GM12878 (cell line): ENCODE measurements at regions not wholly inside any gene's neighbourhood (a gene's known extent, or its start where the extent isn't known, plus 50 kb on each side); places are given as distances from the start of the nearest gene placed in this dataset.

ENCODE experiments used
- ATAC-seq: fragments of 200-7000 bp; cut with Tn5 transposase; 3 replicates; pipeline ENCODE4 v1.9.1; 2020; ENCODE audit warnings: mild to moderate bottlenecking, moderate library complexity
- BruUV-seq: library from RNA; stranded (reverse); fragments of 400-500 nt; replicated peaks from 2 replicates; lab custom pipeline; 2021; lab: Mats Ljungman, UMichigan
- CTCF ChIA-PET: fragments of 300-600 bp; sonication (Branson Sonifier 250); formaldehyde crosslinking; extraction: SDS; loops from one replicate; lab custom pipeline; 2021; ENCODE audit warnings: inconsistent platforms; lab: Yijun Ruan, JAX
- POLR2A ChIA-PET: fragments of 350-600 bp; formaldehyde crosslinking; extraction: SDS; loops from one replicate; lab custom pipeline; 2021; ENCODE audit warnings: inconsistent platforms; lab: Charles Lee
- RAD21 ChIA-PET: fragments of 300-600 bp; sonication (Branson Sonifier 250); formaldehyde crosslinking; loops from one replicate; lab custom pipeline; 2023; ENCODE audit warnings: antibody characterized with exemption; ENCODE audit not compliant: unreplicated experiment; lab: Charles Lee
- SMC1A ChIA-PET: fragments of 300-600 bp; sonication (Branson Sonifier 250); formaldehyde crosslinking; loops from one replicate; lab custom pipeline; 2023; ENCODE audit not compliant: unreplicated experiment, uncharacterized antibody; lab: Charles Lee
- DNase-seq: peaks from one replicate; pipeline ENCODE4 v3.0.0-alpha.2; 2011; ENCODE audit warnings: low read depth, low spot score
- FAIRE-seq: peaks from 3 replicates; lab custom pipeline; 2011; peaks lifted over from hg19 to GRCh38; lab: Jason Lieb, UNC
- H2AFZ ChIP-seq: 2 replicates; pipeline ENCODE4 v1.6.0; 2011; ENCODE audit warnings: low read depth, low read length, control low read depth; ENCODE audit not compliant: control insufficient read depth
- H3K27ac ChIP-seq: 2 replicates; pipeline ENCODE4 v1.5.1; 2011; ENCODE audit warnings: control low read depth; ENCODE audit not compliant: control insufficient read depth, insufficient read depth
- H3K27me3 ChIP-seq, 2 experiments: replicated peaks in 1 of 2; 2 replicates each; pipeline versions ENCODE4 v1.6.0 to v1.6.1; 2011; ENCODE audit warnings: low read length in 1 of 2; ENCODE audit not compliant: control insufficient read depth in 2 of 2, insufficient read depth in 2 of 2
- H3K36me3 ChIP-seq, 2 experiments: 2 replicates each; pipeline ENCODE4 v1.5.1; 2011; ENCODE audit warnings: low read length in 1 of 2; ENCODE audit not compliant: control insufficient read depth in 2 of 2, insufficient read depth in 2 of 2
- H3K4me1 ChIP-seq: 2 replicates; pipeline ENCODE4 v1.6.1; 2011; ENCODE audit warnings: mild to moderate bottlenecking, low read length, moderate library complexity, mixed read lengths; ENCODE audit not compliant: control insufficient read depth, insufficient read depth
- H3K4me2 ChIP-seq: 2 replicates; pipeline ENCODE4 v1.6.0; 2011; ENCODE audit warnings: control low read depth; ENCODE audit not compliant: control insufficient read depth, insufficient read depth
- H3K4me3 ChIP-seq: fragments of 200-600 bp; sonication (generic); 2 replicates; pipeline ENCODE4 v1.5.1; 2016
- H3K79me2 ChIP-seq: 2 replicates; pipeline ENCODE4 v1.6.0; 2011; ENCODE audit warnings: low read length; ENCODE audit not compliant: control insufficient read depth, insufficient read depth
- H3K9ac ChIP-seq: 2 replicates; pipeline ENCODE4 v1.8.0; 2011; ENCODE audit warnings: low read length, control low read depth, mixed read lengths; ENCODE audit not compliant: control insufficient read depth, insufficient read depth
- H3K9me3 ChIP-seq: replicated peaks from 3 replicates; pipeline ENCODE4 v1.5.1; 2011; ENCODE audit warnings: mild to moderate bottlenecking, low read length; ENCODE audit not compliant: control insufficient read depth, insufficient read depth
- H4K20me1 ChIP-seq: 2 replicates; pipeline ENCODE4 v1.6.0; 2011; ENCODE audit not compliant: control insufficient read depth, insufficient read depth
- BACH1 ChIP-seq: fragments of 450-650 bp; IDR thresholded peaks from 2 replicates; pipeline ENCODE4 v1.6.1; 2017; ENCODE audit warnings: mild to moderate bottlenecking, borderline replicate concordance
- BRCA1 ChIP-seq: IDR thresholded peaks from 2 replicates; pipeline ENCODE4 v1.6.1; 2011; ENCODE audit warnings: low read depth, low read length, improper control_type of control experiment
- GABPA ChIP-seq: IDR thresholded peaks from 2 replicates; pipeline ENCODE4 v1.6.1; 2014; ENCODE audit warnings: antibody characterized with exemption, low read depth, mild to moderate bottlenecking, inconsistent platforms
- IKZF2 ChIP-seq, 2 experiments: fragments of 450-650 bp; IDR thresholded peaks; 2 replicates each; pipeline ENCODE4 v1.6.1; 2017; ENCODE audit warnings: mild to moderate bottlenecking in 2 of 2, moderate library complexity in 2 of 2
- NR2C1 ChIP-seq: fragments of 450-650 bp; IDR thresholded peaks from 2 replicates; pipeline ENCODE4 v1.6.1; 2017; ENCODE audit warnings: antibody characterized with exemption, mild to moderate bottlenecking, moderate library complexity
- POLR2AphosphoS2 ChIP-seq: IDR thresholded peaks from 2 replicates; pipeline ENCODE4 v1.6.1; 2011; ENCODE audit warnings: low read depth, mild to moderate bottlenecking, low read length, improper control_type of control experiment, moderate library complexity
- POLR2AphosphoS5 ChIP-seq: IDR thresholded peaks from 2 replicates; pipeline ENCODE4 v1.6.1; 2011; ENCODE audit warnings: mild to moderate bottlenecking, low read length, inconsistent platforms
- RCOR1 ChIP-seq: conservative IDR thresholded peaks from 2 replicates; pipeline ENCODE4 v1.6.1; 2012; ENCODE audit warnings: low read depth, low read length, improper control_type of control experiment
- SREBF2 ChIP-seq: IDR thresholded peaks from 2 replicates; pipeline ENCODE4 v1.6.1; 2012; ENCODE audit warnings: mild to moderate bottlenecking, low read length
- YBX1 ChIP-seq: fragments of 450-650 bp; IDR thresholded peaks from 2 replicates; pipeline ENCODE4 v1.6.1; 2016; ENCODE audit warnings: antibody characterized with exemption
- in situ Hi-C: fragments of 300-500 bp; cut with MboI; formaldehyde crosslinking; loops from 9 replicates; pipeline ENCODE4 v1.14.3; 2018; ENCODE audit warnings: mixed read lengths
- intact Hi-C: fragments of 100-400 bp; cut with micrococcal nuclease; formaldehyde crosslinking; loops from one replicate; pipeline ENCODE4 v1.14.2; 2022; ENCODE audit not compliant: unreplicated experiment
- TF ChIP-seq, protein P1 (sequence below): fragments of 450-650 bp; IDR thresholded peaks from 2 replicates; pipeline ENCODE4 v1.6.1; 2018; ENCODE audit warnings: borderline replicate concordance, mild to moderate bottlenecking; ENCODE audit not compliant: partially characterized antibody
- TF ChIP-seq, protein P2 (sequence below): fragments of 450-650 bp; IDR thresholded peaks from 2 replicates; pipeline ENCODE4 v1.6.1; 2014; ENCODE audit warnings: mild to moderate bottlenecking
- TF ChIP-seq, protein P3 (sequence below): IDR thresholded peaks from 2 replicates; pipeline ENCODE4 v1.6.1; 2012; ENCODE audit warnings: improper control_type of control experiment, low read depth, low read length; ENCODE audit not compliant: insufficient replicate concordance
- TF ChIP-seq, protein P4 (sequence below): IDR thresholded peaks from 2 replicates; pipeline ENCODE4 v1.6.1; 2011; ENCODE audit warnings: borderline replicate concordance, low read depth, mild to moderate bottlenecking, moderate library complexity, low read length; ENCODE audit not compliant: insufficient read depth, poor library complexity, severe bottlenecking

DNA sequence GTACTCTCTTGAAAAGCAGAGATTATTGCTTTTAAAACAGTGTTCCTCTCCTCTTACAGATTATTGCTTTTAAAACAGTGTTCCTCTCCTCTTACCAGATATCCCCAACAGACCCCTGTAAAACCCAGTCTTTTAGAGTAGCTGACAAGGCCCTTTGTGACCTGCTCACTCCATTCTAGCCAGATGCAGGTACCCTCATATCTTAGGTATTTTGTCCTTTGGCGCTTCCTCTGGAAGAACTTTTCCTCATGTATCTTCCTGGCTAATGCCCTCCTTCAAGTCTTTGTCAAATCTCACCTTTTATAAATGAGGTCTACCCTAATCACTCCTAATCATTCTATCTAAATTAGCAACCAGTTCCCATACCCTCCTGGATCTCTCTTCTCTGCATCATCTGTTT lies 536.0 kb downstream of the BTBD3 start (continued):
- no peak for TF ChIP-seq GABPA
- TF ChIP-seq IKZF2 (IDR thresholded peaks at IDR 0.05) = no peak
- TF ChIP-seq POLR2AphosphoS5 = no peak
- no peak for TF ChIP-seq RCOR1
- TF ChIP-seq POLR2AphosphoS2 = no peak
- no peak for TF ChIP-seq SREBF2

DNA sequence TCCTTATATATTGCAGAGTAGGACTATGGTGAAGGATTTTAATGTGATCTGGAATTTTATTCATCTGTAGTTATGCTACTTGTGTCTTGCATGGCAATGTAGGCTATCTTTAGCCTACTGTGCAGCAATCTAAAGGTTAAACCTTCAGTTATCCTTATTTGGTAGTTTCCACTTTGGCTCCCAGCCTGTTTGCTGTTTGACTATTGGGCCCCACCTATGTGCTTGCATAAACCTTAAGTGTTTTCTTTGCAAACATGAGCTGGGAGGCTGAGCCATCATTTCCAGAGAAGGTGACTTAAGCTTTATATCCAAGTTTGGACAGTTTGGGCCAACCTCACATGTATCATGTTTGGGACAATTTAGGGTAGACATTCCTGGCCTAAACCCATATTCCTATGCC lies 537.5 kb downstream of the BTBD3 start:
- H3K79me2 ChIP-seq = no peaks in the 10 kb centered on the region
- FAIRE-seq (no peak), ATAC-seq (no peak), DNase-seq (no peak)
- SMC1A ChIA-PET = no interaction called here
- intact Hi-C loops (no loop called here), in situ Hi-C loops (no loop called here)
- POLR2A ChIA-PET = no interaction called here
- H3K27me3 ChIP-seq = no peaks in the 10 kb centered on the region
- H3K9me3 ChIP-seq = no peaks in the 10 kb centered on the region
- H3K4me1 ChIP-seq = no peaks in the 10 kb centered on the region
- no peak overlapping the region for H2AFZ ChIP-seq
- H4K20me1 ChIP-seq = no peaks in the 10 kb centered on the region
- no peak overlapping the region for H3K9ac ChIP-seq
- BruUV-seq = no TSS peak
- CTCF ChIA-PET = interaction anchor here (1.2 kb wide), 1 partner anchor 9 kb away, joined by 5 read pairs; no protein-coding TSS in a partner anchor
- no peak overlapping the region for H3K27ac ChIP-seq
- H3K4me3 ChIP-seq = no peak overlapping the region
- H3K36me3 ChIP-seq = no peaks in the 10 kb centered on the region
- RAD21 ChIA-PET = interaction anchor here (0.6 kb wide), 1 partner anchor 444 kb away, joined by 3 read pairs; no protein-coding TSS in a partner anchor
- no peak overlapping the region for H3K4me2 ChIP-seq
- TF ChIP-seq BRCA1 = no peak
- TF ChIP-seq, protein P1, sequence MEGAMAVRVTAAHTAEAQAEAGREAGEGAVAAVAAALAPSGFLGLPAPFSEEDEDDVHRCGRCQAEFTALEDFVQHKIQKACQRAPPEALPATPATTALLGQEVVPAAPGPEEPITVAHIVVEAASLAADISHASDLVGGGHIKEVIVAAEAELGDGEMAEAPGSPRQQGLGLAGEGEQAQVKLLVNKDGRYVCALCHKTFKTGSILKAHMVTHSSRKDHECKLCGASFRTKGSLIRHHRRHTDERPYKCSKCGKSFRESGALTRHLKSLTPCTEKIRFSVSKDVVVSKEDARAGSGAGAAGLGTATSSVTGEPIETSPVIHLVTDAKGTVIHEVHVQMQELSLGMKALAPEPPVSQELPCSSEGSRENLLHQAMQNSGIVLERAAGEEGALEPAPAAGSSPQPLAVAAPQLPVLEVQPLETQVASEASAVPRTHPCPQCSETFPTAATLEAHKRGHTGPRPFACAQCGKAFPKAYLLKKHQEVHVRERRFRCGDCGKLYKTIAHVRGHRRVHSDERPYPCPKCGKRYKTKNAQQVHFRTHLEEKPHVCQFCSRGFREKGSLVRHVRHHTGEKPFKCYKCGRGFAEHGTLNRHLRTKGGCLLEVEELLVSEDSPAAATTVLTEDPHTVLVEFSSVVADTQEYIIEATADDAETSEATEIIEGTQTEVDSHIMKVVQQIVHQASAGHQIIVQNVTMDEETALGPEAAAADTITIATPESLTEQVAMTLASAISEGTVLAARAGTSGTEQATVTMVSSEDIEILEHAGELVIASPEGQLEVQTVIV = no peak
- TF ChIP-seq, protein P2, sequence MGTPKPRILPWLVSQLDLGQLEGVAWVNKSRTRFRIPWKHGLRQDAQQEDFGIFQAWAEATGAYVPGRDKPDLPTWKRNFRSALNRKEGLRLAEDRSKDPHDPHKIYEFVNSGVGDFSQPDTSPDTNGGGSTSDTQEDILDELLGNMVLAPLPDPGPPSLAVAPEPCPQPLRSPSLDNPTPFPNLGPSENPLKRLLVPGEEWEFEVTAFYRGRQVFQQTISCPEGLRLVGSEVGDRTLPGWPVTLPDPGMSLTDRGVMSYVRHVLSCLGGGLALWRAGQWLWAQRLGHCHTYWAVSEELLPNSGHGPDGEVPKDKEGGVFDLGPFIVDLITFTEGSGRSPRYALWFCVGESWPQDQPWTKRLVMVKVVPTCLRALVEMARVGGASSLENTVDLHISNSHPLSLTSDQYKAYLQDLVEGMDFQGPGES = no peak
- TF ChIP-seq, protein P3, sequence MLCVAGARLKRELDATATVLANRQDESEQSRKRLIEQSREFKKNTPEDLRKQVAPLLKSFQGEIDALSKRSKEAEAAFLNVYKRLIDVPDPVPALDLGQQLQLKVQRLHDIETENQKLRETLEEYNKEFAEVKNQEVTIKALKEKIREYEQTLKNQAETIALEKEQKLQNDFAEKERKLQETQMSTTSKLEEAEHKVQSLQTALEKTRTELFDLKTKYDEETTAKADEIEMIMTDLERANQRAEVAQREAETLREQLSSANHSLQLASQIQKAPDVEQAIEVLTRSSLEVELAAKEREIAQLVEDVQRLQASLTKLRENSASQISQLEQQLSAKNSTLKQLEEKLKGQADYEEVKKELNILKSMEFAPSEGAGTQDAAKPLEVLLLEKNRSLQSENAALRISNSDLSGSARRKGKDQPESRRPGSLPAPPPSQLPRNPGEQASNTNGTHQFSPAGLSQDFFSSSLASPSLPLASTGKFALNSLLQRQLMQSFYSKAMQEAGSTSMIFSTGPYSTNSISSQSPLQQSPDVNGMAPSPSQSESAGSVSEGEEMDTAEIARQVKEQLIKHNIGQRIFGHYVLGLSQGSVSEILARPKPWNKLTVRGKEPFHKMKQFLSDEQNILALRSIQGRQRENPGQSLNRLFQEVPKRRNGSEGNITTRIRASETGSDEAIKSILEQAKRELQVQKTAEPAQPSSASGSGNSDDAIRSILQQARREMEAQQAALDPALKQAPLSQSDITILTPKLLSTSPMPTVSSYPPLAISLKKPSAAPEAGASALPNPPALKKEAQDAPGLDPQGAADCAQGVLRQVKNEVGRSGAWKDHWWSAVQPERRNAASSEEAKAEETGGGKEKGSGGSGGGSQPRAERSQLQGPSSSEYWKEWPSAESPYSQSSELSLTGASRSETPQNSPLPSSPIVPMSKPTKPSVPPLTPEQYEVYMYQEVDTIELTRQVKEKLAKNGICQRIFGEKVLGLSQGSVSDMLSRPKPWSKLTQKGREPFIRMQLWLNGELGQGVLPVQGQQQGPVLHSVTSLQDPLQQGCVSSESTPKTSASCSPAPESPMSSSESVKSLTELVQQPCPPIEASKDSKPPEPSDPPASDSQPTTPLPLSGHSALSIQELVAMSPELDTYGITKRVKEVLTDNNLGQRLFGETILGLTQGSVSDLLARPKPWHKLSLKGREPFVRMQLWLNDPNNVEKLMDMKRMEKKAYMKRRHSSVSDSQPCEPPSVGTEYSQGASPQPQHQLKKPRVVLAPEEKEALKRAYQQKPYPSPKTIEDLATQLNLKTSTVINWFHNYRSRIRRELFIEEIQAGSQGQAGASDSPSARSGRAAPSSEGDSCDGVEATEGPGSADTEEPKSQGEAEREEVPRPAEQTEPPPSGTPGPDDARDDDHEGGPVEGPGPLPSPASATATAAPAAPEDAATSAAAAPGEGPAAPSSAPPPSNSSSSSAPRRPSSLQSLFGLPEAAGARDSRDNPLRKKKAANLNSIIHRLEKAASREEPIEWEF = no peak
- no peak for TF ChIP-seq YBX1
- TF ChIP-seq NR2C1 = no peak
- TF ChIP-seq BACH1 = no peak
- no peak for TF ChIP-seq SREBF2
- TF ChIP-seq, protein P4, sequence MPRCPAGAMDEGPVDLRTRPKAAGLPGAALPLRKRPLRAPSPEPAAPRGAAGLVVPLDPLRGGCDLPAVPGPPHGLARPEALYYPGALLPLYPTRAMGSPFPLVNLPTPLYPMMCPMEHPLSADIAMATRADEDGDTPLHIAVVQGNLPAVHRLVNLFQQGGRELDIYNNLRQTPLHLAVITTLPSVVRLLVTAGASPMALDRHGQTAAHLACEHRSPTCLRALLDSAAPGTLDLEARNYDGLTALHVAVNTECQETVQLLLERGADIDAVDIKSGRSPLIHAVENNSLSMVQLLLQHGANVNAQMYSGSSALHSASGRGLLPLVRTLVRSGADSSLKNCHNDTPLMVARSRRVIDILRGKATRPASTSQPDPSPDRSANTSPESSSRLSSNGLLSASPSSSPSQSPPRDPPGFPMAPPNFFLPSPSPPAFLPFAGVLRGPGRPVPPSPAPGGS = no peak
